ENCODE measurements at regions not wholly inside any gene's neighbourhood (a gene's known extent, or its start where the extent isn't known, plus 50 kb on each side); places are given as distances from the start of the nearest gene placed in this dataset.
"Not testable (repeated sequence)": the region's sequence is repeated elsewhere in the genome, so short reads cannot be mapped to it uniquely, and the experiment has no call there.

- no peak overlapping the region for H3K27ac ChIP-seq (ENCODE audit: low read length)
- no peak for DNase-seq
Measured at GRCh38 chr2:144738749-144739148, 218.8 kb upstream of the ZEB2 start.

GRCh38 chr2:144730711-144731110 lies 210.8 kb upstream of the ZEB2 start:
- 42% methylated on average over 2 of the region's 2 CpGs for WGBS
- Histone ChIP-seq H3K9me3 (ENCODE audit: control insufficient read depth, low read length) (no peaks in the 10 kb centered on the region), H3K4me3 (ENCODE audit: low read length) (no peak overlapping the region), H3K4me1 (ENCODE audit: control insufficient read depth, insufficient read depth, low read length) (no peaks in the 10 kb centered on the region), H3K27me3 (ENCODE audit: control insufficient read depth, insufficient read depth) (no peaks in the 10 kb centered on the region), H3K27ac (ENCODE audit: low read length) (no peak overlapping the region)
- DNase-seq (no peak), ATAC-seq (no peak)
- intact Hi-C loops (cut with DNase I) = no loop called here

More at GRCh38 chr2:144738749-144739148, 218.8 kb upstream of the ZEB2 start:
- no peaks in the 10 kb centered on the region for H3K4me1 ChIP-seq (ENCODE audit: control insufficient read depth, insufficient read depth, low read length)
- no peak overlapping the region for H3K4me3 ChIP-seq (ENCODE audit: low read length)
- no peaks in the 10 kb centered on the region for H3K9me3 ChIP-seq (ENCODE audit: control insufficient read depth, low read length)
- no peak for ATAC-seq
- no peaks in the 10 kb centered on the region for H3K27me3 ChIP-seq (ENCODE audit: control insufficient read depth, insufficient read depth)
- intact Hi-C loops (cut with DNase I) = no loop called here

- ATAC-seq; H3K27me3 ChIP-seq (ENCODE audit: control insufficient read depth, insufficient read depth); H3K4me1 ChIP-seq (ENCODE audit: control insufficient read depth, insufficient read depth, low read length); H3K27ac ChIP-seq (ENCODE audit: low read length); H3K4me3 ChIP-seq (ENCODE audit: low read length); H3K9me3 ChIP-seq (ENCODE audit: control insufficient read depth, low read length); DNase-seq; intact Hi-C loops (cut with DNase I): not testable (repeated sequence)
- 82% methylated on average over 2 of the region's 2 CpGs for WGBS
Measured at GRCh38 chr2:144724460-144724859, 204.5 kb upstream of the ZEB2 start.

- no peaks in the 10 kb centered on the region for H3K4me1 ChIP-seq (ENCODE audit: control insufficient read depth, insufficient read depth, low read length)
- ATAC-seq = no peak
- DNase-seq = no peak
Measured at GRCh38 chr2:144718376-144718775, 198.5 kb upstream of the ZEB2 start.

GRCh38 chr2:144715992-144716391 lies 196.1 kb upstream of the ZEB2 start:
- no peaks in the 10 kb centered on the region for H3K4me1 ChIP-seq (ENCODE audit: control insufficient read depth, insufficient read depth, low read length)
- DNase-seq (no peak), ATAC-seq (no peak)
- H3K27me3 ChIP-seq (ENCODE audit: control insufficient read depth, insufficient read depth) = no peaks in the 10 kb centered on the region
- intact Hi-C loops (cut with DNase I) = no loop called here
- no peak overlapping the region for H3K27ac ChIP-seq (ENCODE audit: low read length)
- H3K9me3 ChIP-seq (ENCODE audit: control insufficient read depth, low read length) = no peaks in the 10 kb centered on the region
- 83% methylated on average over 3 of the region's 3 CpGs for WGBS
- no peak overlapping the region for H3K4me3 ChIP-seq (ENCODE audit: low read length)

More at GRCh38 chr2:144718376-144718775, 198.5 kb upstream of the ZEB2 start:
- no peak overlapping the region for H3K4me3 ChIP-seq (ENCODE audit: low read length)
- intact Hi-C loops (cut with DNase I) = no loop called here
- H3K27ac ChIP-seq (ENCODE audit: low read length) = no peak overlapping the region
- H3K9me3 ChIP-seq (ENCODE audit: control insufficient read depth, low read length) = no peaks in the 10 kb centered on the region
- no peaks in the 10 kb centered on the region for H3K27me3 ChIP-seq (ENCODE audit: control insufficient read depth, insufficient read depth)

GRCh38 chr2:144713410-144713809 lies 193.5 kb upstream of the ZEB2 start:
- 61% methylated on average over 1 of the region's 1 CpG for WGBS
- ATAC-seq (no peak), DNase-seq (no peak)
- no peak overlapping the region for H3K27ac ChIP-seq (ENCODE audit: low read length)
- H3K4me1 ChIP-seq (ENCODE audit: control insufficient read depth, insufficient read depth, low read length) = no peaks in the 10 kb centered on the region
- H3K9me3 ChIP-seq (ENCODE audit: control insufficient read depth, low read length) = no peaks in the 10 kb centered on the region
- no peak overlapping the region for H3K4me3 ChIP-seq (ENCODE audit: low read length)
- H3K27me3 ChIP-seq (ENCODE audit: control insufficient read depth, insufficient read depth) = no peaks in the 10 kb centered on the region
- intact Hi-C loops (cut with DNase I) = no loop called here

GRCh38 chr2:144712550-144712940 lies 192.6 kb upstream of the ZEB2 start:
- 40% methylated on average over 1 of the region's 1 CpG for WGBS
- H3K4me3 ChIP-seq (ENCODE audit: low read length) = no peak overlapping the region
- H3K9me3 ChIP-seq (ENCODE audit: control insufficient read depth, low read length) = no peaks in the 10 kb centered on the region
- ATAC-seq = no peak
- H3K27ac ChIP-seq (ENCODE audit: low read length) = no peak overlapping the region
- intact Hi-C loops (cut with DNase I) = no loop called here
- H3K27me3 ChIP-seq (ENCODE audit: control insufficient read depth, insufficient read depth) = no peaks in the 10 kb centered on the region
- no peaks in the 10 kb centered on the region for H3K4me1 ChIP-seq (ENCODE audit: control insufficient read depth, insufficient read depth, low read length)
- no peak for DNase-seq

GRCh38 chr2:144711630-144712549 lies 192.0 kb upstream of the ZEB2 start:
- Histone ChIP-seq H3K27ac (ENCODE audit: low read length) (no peak overlapping the region), H3K9me3 (ENCODE audit: control insufficient read depth, low read length) (no peaks in the 10 kb centered on the region), H3K4me1 (ENCODE audit: control insufficient read depth, insufficient read depth, low read length) (no peaks in the 10 kb centered on the region), H3K27me3 (ENCODE audit: control insufficient read depth, insufficient read depth) (no peaks in the 10 kb centered on the region), H3K4me3 (ENCODE audit: low read length) (no peak overlapping the region)
- DNase-seq (no peak), ATAC-seq (no peak)
- intact Hi-C loops (cut with DNase I) = no loop called here
- 82% methylated on average over 7 of the region's 7 CpGs for WGBS

GRCh38 chr2:144711084-144711483 lies 191.2 kb upstream of the ZEB2 start:
- intact Hi-C loops (cut with DNase I) = no loop called here
- no peak for DNase-seq

GRCh38 chr2:144708626-144709025 lies 188.7 kb upstream of the ZEB2 start:
- no peak for DNase-seq
- H3K9me3 ChIP-seq (ENCODE audit: control insufficient read depth, low read length) = no peaks in the 10 kb centered on the region
- intact Hi-C loops (cut with DNase I) = no loop called here
- H3K27me3 ChIP-seq (ENCODE audit: control insufficient read depth, insufficient read depth) = no peaks in the 10 kb centered on the region
- H3K4me1 ChIP-seq (ENCODE audit: control insufficient read depth, insufficient read depth, low read length) = no peaks in the 10 kb centered on the region
- H3K4me3 ChIP-seq (ENCODE audit: low read length) = no peak overlapping the region
- H3K27ac ChIP-seq (ENCODE audit: low read length) = no peak overlapping the region
- no peak for ATAC-seq
- 70% methylated on average over 2 of the region's 2 CpGs for WGBS

More at GRCh38 chr2:144711084-144711483, 191.2 kb upstream of the ZEB2 start:
- H3K27me3 ChIP-seq (ENCODE audit: control insufficient read depth, insufficient read depth) = no peaks in the 10 kb centered on the region
- no peak for ATAC-seq
- H3K4me1 ChIP-seq (ENCODE audit: control insufficient read depth, insufficient read depth, low read length) = no peaks in the 10 kb centered on the region
- no peak overlapping the region for H3K27ac ChIP-seq (ENCODE audit: low read length)
- H3K4me3 ChIP-seq (ENCODE audit: low read length) = no peak overlapping the region
- no peaks in the 10 kb centered on the region for H3K9me3 ChIP-seq (ENCODE audit: control insufficient read depth, low read length)

- 82% methylated on average over 9 of the region's 9 CpGs for WGBS
- no peak for DNase-seq
Measured at GRCh38 chr2:144707736-144708326, 187.9 kb upstream of the ZEB2 start.

More at GRCh38 chr2:144707736-144708326, 187.9 kb upstream of the ZEB2 start:
- ATAC-seq = no peak
- no peaks in the 10 kb centered on the region for H3K9me3 ChIP-seq (ENCODE audit: control insufficient read depth, low read length)
- H3K4me1 ChIP-seq (ENCODE audit: control insufficient read depth, insufficient read depth, low read length) = no peaks in the 10 kb centered on the region
- intact Hi-C loops (cut with DNase I) = no loop called here
- H3K27ac ChIP-seq (ENCODE audit: low read length) = no peak overlapping the region
- no peaks in the 10 kb centered on the region for H3K27me3 ChIP-seq (ENCODE audit: control insufficient read depth, insufficient read depth)
- no peak overlapping the region for H3K4me3 ChIP-seq (ENCODE audit: low read length)
